GM12891 (cell line): ENCODE measurements at regions not wholly inside any gene's neighbourhood (a gene's known extent, or its start where the extent isn't known, plus 50 kb on each side); places are given as distances from the start of the nearest gene placed in this dataset.

ENCODE experiments used
- PAX5 ChIP-seq: IDR thresholded peaks from 2 replicates; pipeline ENCODE4 v1.6.1; 2011; ENCODE audit warnings: low read length, moderate library complexity, mild to moderate bottlenecking; ENCODE audit not compliant: insufficient read depth, severe bottlenecking
- POLR2A ChIP-seq: IDR thresholded peaks from 2 replicates; pipeline ENCODE4 v1.6.1; 2011; ENCODE audit warnings: low read depth, low read length, control low read depth
- POLR2AphosphoS5 ChIP-seq: IDR thresholded peaks from 2 replicates; pipeline ENCODE4 v1.6.1; 2011; ENCODE audit warnings: low read depth, low read length, control low read depth
- POU2F2 ChIP-seq: IDR thresholded peaks from 2 replicates; pipeline ENCODE4 v1.6.1; 2011; ENCODE audit warnings: low read depth, mild to moderate bottlenecking, control low read depth, low read length, moderate library complexity
- SPI1 ChIP-seq: IDR thresholded peaks from 2 replicates; pipeline ENCODE4 v1.6.1; 2011; ENCODE audit warnings: low read depth, low read length, control low read depth
- TAF1 ChIP-seq: IDR thresholded peaks from 2 replicates; pipeline ENCODE4 v1.6.1; 2011; ENCODE audit warnings: low read depth, low read length, control low read depth

- TF ChIP-seq POLR2A (no peak), POU2F2 (no peak), POLR2AphosphoS5 (no peak), TAF1 (no peak), PAX5 (no peak), SPI1 (no peak)
Measured at GRCh38 chr12:113683574-113683973, 211.9 kb upstream of the LHX5 start.
